Fibroblast of skin of scalp (primary cell): ENCODE measurements at regions not wholly inside any gene's neighbourhood (a gene's known extent, or its start where the extent isn't known, plus 50 kb on each side); places are given as distances from the start of the nearest gene placed in this dataset.
"Not testable (repeated sequence)": the region's sequence is repeated elsewhere in the genome, so short reads cannot be mapped to it uniquely, and the experiment has no call there.

ENCODE experiments used
- DNase-seq: peaks from one replicate; pipeline ENCODE4 v3.0.0-alpha.2; 2013

GRCh38 chr10:34058845-34059614, 724.6 kb upstream of the NRP1 start:
- DNase-seq: no peak

GRCh38 chr10:34055410-34055985, 721.0 kb upstream of the NRP1 start:
- DNase-seq: not testable (repeated sequence)

DNA sequence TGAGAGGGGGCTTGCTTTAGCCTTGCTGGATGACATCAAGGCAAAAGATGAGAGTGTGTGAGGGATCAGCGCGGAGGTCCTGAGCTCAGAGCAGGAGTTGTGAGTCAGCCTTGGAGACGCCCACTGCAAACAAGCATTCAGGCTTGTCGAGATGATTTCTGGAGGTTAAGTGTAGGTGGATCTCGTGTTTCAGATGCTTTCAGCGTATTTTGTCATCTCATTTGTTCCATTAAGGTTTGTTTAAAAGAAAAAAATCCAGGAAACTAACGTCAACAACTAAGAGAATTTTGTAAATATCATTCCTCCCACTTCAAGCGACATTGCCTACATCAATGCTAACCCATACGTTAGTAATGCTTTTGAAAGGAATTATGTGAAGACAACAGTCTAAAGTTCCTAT, 715.4 kb upstream of the NRP1 start:
- DNase-seq: peak; percentile 25

GRCh38 chr10:34049469-34049868, 715.0 kb upstream of the NRP1 start:
- DNase-seq: peak; percentile 26

- DNase-seq: no peak
These were observed 712.9 kb upstream of the NRP1 start for GRCh38 chr10:34047389-34047788.

GRCh38 chr10:34046506-34047034, 712.1 kb upstream of the NRP1 start:
- no peak for DNase-seq

- DNase-seq: peak; percentile 38
These were observed 711.2 kb upstream of the NRP1 start for GRCh38 chr10:34045571-34046190.

- no peak for DNase-seq
These were observed 707.4 kb upstream of the NRP1 start for GRCh38 chr10:34041871-34042270.

GRCh38 chr10:34037499-34037898, 703.0 kb upstream of the NRP1 start:
- DNase-seq: no peak

DNA sequence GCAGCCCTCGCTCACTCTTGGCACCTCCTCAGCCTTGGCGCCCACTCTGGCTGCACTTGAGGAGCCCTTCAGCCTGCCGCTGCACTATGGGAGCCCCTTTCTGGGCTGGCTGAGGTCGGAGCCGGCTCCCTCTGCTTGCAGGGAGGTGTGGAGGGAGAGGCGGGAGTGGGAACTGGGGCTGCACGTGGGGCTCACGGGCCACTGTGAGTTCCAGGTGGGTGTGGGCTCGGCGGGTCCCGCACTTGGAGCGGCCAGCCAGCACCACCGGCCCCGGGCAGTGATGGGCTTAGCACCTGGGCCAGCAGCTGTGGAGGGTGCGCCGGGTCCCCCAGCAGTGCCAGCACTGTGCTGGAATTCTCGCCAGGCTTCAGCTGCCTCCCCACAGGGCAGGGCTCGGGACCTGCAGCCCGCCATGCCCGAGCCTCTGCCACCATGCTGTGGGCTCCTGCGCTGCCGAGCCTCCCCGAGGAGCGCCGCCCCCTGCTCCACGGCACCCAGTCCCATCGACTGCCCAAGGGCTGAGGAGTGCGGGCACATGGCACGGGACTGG, 700.8 kb upstream of the NRP1 start:
- DNase-seq: not testable (repeated sequence)

GRCh38 chr10:34033078-34033477, 698.6 kb upstream of the NRP1 start:
- no peak for DNase-seq

DNA sequence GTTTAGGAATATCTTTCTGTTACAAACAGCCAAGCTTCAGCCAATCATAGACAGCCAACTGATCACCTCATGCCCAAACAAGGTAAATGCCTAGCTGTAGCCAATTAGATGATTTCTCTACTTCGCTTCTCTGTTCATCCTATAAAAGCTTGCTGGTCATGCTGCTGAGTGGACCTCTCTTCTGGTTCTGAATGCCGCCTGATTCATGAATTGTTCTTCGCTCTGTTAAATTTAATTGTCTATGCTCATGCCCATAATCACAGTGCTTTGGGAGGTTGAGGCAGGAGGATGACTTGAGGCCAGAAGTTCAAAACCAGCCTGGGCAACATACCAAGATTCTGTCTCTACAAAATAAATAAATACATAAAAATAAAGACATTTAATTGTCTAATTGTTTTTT, 698.1 kb upstream of the NRP1 start:
- DNase-seq: no peak

GRCh38 chr10:34031400-34031799, 696.9 kb upstream of the NRP1 start:
- peak; percentile 54 for DNase-seq

DNA sequence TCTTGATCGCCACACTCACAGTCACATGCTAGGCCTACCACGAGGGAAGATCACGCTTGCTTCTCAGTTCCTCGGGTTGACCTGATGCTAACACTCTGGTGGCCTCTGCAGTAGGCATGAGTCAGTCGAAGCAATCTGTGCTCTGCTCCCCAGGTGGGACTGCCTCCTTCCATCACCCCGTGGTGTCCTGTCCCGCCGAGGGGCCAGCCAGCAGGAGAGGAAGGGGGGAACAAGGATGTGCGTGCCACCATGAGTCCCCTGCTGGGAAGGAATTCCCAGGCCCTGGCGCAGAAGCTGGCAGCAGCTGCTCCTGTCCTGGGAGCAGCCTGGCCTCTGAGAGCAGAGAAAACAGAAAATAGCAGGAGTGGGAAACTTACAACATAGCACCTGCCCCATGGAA, 695.0 kb upstream of the NRP1 start:
- no peak for DNase-seq

DNA sequence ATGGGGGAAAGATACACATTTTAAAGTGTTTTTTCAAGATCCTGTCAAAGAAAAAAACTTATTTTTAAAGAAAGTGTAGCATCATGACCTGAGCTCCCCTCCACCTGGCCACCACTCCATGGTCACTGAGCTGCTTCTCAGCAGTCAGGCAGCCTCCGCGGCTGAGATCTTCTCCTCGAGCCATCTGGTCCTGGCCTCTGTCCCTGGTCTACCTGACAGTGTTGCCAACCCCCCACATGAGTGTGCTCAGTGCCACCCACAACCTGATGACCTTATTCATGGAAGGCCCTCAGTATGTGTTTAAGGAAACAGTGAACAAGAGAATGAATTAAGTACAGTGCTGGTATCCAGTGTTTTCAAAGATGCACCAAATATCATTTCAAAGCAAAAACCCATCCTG, 694.5 kb upstream of the NRP1 start:
- no peak for DNase-seq

DNA sequence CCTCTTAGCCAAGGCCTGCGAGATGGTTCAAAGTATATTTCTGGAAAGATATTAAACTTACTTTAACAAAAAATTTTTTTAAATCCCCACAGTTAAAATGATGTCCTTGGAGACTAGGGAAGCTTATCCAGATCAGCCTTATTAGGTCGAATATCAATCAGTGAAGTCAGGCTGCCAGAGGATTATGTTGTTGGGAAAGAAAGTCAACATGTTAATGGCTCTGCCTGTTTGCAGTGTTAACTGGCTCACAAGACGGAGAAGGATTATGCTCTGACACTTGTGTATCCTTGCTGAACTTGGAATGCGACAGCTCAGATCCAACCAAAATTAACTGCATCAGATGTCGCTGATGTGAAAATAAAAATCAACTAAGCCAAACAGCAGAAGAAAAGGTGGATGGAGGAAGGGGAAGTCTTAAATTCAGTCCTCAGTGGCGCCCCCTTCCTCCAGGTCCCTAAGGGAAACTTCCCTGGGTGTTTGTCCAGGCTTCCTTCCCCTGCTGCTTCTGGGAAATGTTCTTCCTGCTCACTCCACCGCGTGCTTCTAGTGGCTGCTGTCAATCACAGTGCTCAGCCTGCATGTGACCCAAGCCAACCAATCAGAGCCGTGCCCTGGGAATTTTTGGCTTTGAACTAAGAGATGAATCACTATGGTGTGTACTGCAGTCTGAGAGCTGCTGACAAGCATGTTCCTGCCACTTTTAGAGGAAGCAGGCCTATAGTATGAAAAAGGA, 690.4 kb upstream of the NRP1 start:
- peak; percentile 21 for DNase-seq

GRCh38 chr10:34024282-34024681, 689.8 kb upstream of the NRP1 start:
- DNase-seq: no peak

DNA sequence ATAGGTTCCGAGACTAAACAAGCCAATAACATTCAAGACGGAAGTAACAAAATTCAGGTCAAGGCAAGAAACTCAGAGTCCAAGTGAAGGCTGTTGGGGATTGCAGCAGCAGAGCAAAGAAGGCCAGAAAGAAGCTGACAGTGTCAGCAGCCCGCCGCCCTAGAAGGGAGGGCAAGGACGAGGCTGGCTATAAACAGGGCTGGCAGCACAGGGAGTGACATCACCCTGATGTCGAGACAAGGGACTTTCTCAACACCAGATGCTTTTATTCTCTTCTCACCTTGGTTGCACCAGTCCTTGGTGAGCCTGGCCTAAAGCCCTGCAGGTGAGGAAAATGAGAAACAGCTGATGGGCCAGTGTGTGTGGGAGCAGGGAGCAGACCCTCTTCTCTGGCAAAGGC, 687.7 kb upstream of the NRP1 start:
- DNase-seq: no peak

- DNase-seq: no peak
These were observed 684.3 kb upstream of the NRP1 start for GRCh38 chr10:34018784-34019183.

DNA sequence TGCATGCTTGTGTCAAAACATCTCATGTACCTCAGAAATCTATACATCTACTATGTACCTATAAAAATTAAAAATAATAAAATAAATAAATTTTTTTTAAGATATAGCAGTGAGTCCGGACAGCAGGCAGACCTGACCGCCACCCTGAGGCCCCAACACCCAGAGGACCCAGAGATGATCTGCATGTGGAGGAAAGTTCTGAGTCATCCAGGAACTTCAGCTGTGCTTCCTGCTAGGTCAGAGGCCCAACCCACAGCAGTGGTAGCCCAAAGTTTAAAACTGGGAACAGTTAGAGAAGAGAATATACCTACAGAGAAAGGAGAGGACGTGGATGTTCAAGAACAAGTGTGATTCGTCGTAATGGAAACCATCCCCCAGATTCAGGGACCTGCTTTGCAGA, 683.7 kb upstream of the NRP1 start:
- no peak for DNase-seq

GRCh38 chr10:34017281-34017680, 682.8 kb upstream of the NRP1 start:
- DNase-seq: no peak

- DNase-seq: no peak
These were observed 682.1 kb upstream of the NRP1 start for GRCh38 chr10:34016576-34016975.

DNA sequence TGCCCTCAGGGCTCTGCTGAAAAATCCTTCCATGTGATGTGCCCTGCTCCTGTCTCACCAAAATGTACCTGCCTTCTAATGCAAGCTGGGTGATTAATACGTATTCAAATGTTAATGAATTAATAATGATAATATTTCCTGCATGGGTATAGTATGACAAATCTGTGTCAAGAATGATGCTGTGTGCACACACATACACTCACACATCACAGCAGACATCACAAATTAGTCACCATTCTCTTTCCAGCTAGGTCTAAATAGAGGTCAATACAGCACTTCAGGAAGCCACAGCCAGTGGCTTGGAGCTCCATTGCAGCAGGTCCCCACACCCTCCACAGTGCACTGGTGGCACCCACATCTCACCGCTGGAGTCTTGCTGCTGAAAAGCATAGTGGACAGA, 681.2 kb upstream of the NRP1 start:
- no peak for DNase-seq
